Neutrophil (primary cell): ENCODE measurements at regions not wholly inside any gene's neighbourhood (a gene's known extent, or its start where the extent isn't known, plus 50 kb on each side); places are given as distances from the start of the nearest gene placed in this dataset.

ENCODE experiments used
- H3K27ac ChIP-seq: fragments of 200-600 bp; sonication (generic); 2 replicates; pipeline ENCODE4 v1.5.1; 2016; ENCODE audit warnings: mild to moderate bottlenecking, moderate library complexity
- H3K27me3 ChIP-seq: fragments of 200-600 bp; sonication (generic); 2 replicates; pipeline ENCODE4 v1.6.0; 2016; ENCODE audit warnings: mild to moderate bottlenecking
- H3K36me3 ChIP-seq: fragments of 200-600 bp; sonication (generic); 2 replicates; pipeline ENCODE4 v1.5.1; 2017
- H3K4me1 ChIP-seq, 2 experiments: fragments of 200-600 bp in 1 of 2; sonication (generic) in 1 of 2; 1 replicate in 1 of 2; 2 replicates in 1 of 2; pipeline versions ENCODE4 v1.5.1 to v1.6.1; 2013 to 2016; ENCODE audit warnings: low read depth in 1 of 2, low read length in 1 of 2, mild to moderate bottlenecking in 1 of 2, moderate library complexity in 1 of 2; ENCODE audit not compliant: control insufficient read depth in 1 of 2, insufficient read depth in 1 of 2
- H3K4me3 ChIP-seq, 2 experiments: fragments of 200-600 bp in 1 of 2; sonication (generic) in 1 of 2; 1 replicate in 1 of 2; 2 replicates in 1 of 2; pipeline ENCODE4 v1.5.1; 2013 to 2016; ENCODE audit warnings: low read depth in 1 of 2, low read length in 1 of 2, mild to moderate bottlenecking in 1 of 2, moderate library complexity in 1 of 2
- H3K9me3 ChIP-seq: fragments of 200-600 bp; sonication (generic); 2 replicates; pipeline ENCODE4 v1.5.1; 2016
- CTCF ChIP-seq: fragments of 200-600 bp; sonication (generic); IDR thresholded peaks from 2 replicates; pipeline ENCODE4 v1.5.1; 2016; ENCODE audit warnings: antibody characterized with exemption

DNA sequence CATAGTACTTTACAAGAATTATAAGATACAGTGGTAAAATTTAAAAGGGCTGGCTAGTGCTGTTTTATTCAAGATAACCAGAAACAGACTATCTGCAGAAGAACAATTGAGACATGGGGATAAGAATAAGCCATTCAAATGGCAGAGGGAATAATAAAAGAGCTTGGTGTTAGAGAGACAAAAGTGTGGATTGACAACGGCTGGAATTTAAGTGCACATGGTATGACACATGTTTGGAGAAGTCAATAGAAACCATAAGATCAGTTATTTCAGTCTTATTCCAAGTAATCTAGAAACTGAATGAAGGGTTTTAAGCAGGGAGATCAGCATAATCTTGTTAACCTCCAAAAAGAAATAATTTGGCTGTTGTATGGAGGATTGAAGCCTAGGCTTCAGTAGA lies 1205.5 kb upstream of the CITED2 start:
- H3K4me1 ChIP-seq, result no peaks in the 10 kb centered on the region
- TF ChIP-seq CTCF, result no peak
- peaks cover 3% of the 10 kb centered on the region for H3K9me3 ChIP-seq
- no peak overlapping the region for H3K4me3 ChIP-seq
- H3K27me3 ChIP-seq, result no peaks in the 10 kb centered on the region
- no peak overlapping the region for H3K27ac ChIP-seq
- no peaks in the 10 kb centered on the region for H3K36me3 ChIP-seq

GRCh38 chr6:140576004-140576555 lies 1201.6 kb upstream of the CITED2 start:
- Histone ChIP-seq H3K4me1 (no peaks in the 10 kb centered on the region), H3K27me3 (no peaks in the 10 kb centered on the region), H3K36me3 (no peaks in the 10 kb centered on the region), H3K9me3 (peaks cover 3% of the 10 kb centered on the region), H3K27ac (no peak overlapping the region), H3K4me3 (no peak overlapping the region)
- no peak for TF ChIP-seq CTCF

DNA sequence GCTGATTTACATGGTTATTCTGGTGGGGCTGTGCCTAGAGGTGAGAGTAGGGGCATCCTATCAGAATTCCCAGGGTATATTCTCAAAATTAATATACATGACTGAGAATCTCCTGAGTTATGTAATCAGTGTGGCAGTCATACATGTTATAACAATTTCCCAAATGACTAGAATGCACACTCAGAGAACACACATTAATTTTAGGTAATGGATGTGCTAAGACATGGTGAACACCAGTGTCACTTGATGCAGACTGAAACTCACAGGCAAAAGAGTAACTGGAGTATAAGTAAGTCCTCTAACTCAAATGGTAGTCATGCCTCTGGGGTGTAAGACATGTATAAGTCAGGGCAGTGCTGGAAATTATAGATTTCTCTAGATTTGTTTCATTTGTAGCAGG lies 1198.4 kb upstream of the CITED2 start:
- H3K27ac ChIP-seq, result no peak overlapping the region
- H3K27me3 ChIP-seq, result no peaks in the 10 kb centered on the region
- no peaks in the 10 kb centered on the region for H3K9me3 ChIP-seq
- no peaks in the 10 kb centered on the region for H3K36me3 ChIP-seq
- no peak overlapping the region for H3K4me3 ChIP-seq
- no peaks in the 10 kb centered on the region for H3K4me1 ChIP-seq
- TF ChIP-seq CTCF, result no peak

GRCh38 chr6:140572129-140572528 lies 1197.7 kb upstream of the CITED2 start:
- Histone ChIP-seq H3K27me3 (no peaks in the 10 kb centered on the region), H3K9me3 (no peaks in the 10 kb centered on the region), H3K4me1 (no peaks in the 10 kb centered on the region), H3K4me3 (no peak overlapping the region), H3K27ac (no peak overlapping the region), H3K36me3 (no peaks in the 10 kb centered on the region)
- TF ChIP-seq CTCF, result no peak

GRCh38 chr6:140571145-140571544 lies 1196.7 kb upstream of the CITED2 start:
- H3K9me3 ChIP-seq, result no peaks in the 10 kb centered on the region
- no peak overlapping the region for H3K27ac ChIP-seq
- H3K4me1 ChIP-seq, result no peaks in the 10 kb centered on the region

More at GRCh38 chr6:140571145-140571544, 1196.7 kb upstream of the CITED2 start:
- Histone ChIP-seq H3K27me3 (no peaks in the 10 kb centered on the region), H3K36me3 (no peaks in the 10 kb centered on the region), H3K4me3 (no peak overlapping the region)
- no peak for TF ChIP-seq CTCF
